SK-N-SH (cell line): ENCODE measurements at regions not wholly inside any gene's neighbourhood (a gene's known extent, or its start where the extent isn't known, plus 50 kb on each side); places are given as distances from the start of the nearest gene placed in this dataset.

ENCODE experiments used
- CTCF ChIA-PET: fragments of 300-600, 350-600 bp; formaldehyde crosslinking; extraction: SDS; loops from one replicate; lab custom pipeline; 2021; lab: Yijun Ruan, JAX
- POLR2A ChIA-PET: fragments of 350-600 bp; sonication (Branson Sonifier 250); formaldehyde crosslinking; extraction: SDS; loops from one replicate; lab custom pipeline; 2020; ENCODE audit warnings: antibody characterized with exemption, inconsistent platforms; lab: Yijun Ruan, JAX
- DNase-seq: peaks from one replicate; pipeline ENCODE4 v3.0.0; 2012
- H2AFZ ChIP-seq: fragments of 200-600 bp; sonication (generic); 2 replicates; pipeline ENCODE4 v1.8.1; 2016; ENCODE audit warnings: antibody characterized with exemption, mild to moderate bottlenecking, low read depth
- H3F3A ChIP-seq: fragments of 200-600 bp; sonication (generic); replicated peaks from 2 replicates; pipeline ENCODE3; 2016; ENCODE audit warnings: antibody characterized with exemption, mild to moderate bottlenecking; ENCODE audit not compliant: insufficient read depth
- H3K27ac ChIP-seq, 2 experiments: fragments of 200-500 bp in 1 of 2; fragments of 200-600 bp in 1 of 2; sonication (Bioruptor generic) in 1 of 2; sonication (generic), shearing (Covaris generic) in 1 of 2; 2 replicates each; pipeline versions ENCODE4 v1.5.1 to v1.6.1; 2014 to 2016; ENCODE audit warnings: low read depth in 2 of 2, inconsistent platforms in 1 of 2, low read length in 1 of 2, mild to moderate bottlenecking in 1 of 2, mixed read lengths in 1 of 2
- H3K27me3 ChIP-seq: fragments of 200-600 bp; sonication (generic), shearing (Covaris generic); 2 replicates; pipeline ENCODE4 v1.6.1; 2016; ENCODE audit warnings: mixed run types; ENCODE audit not compliant: insufficient read depth
- H3K36me3 ChIP-seq, 2 experiments: fragments of 200-500 bp in 1 of 2; fragments of 200-600 bp in 1 of 2; sonication (Bioruptor generic) in 1 of 2; sonication (generic) in 1 of 2; replicated peaks in 1 of 2; 2 replicates each; pipeline versions ENCODE3 to v1.5.1; 2014 to 2016; ENCODE audit warnings: low read length in 1 of 2, mild to moderate bottlenecking in 1 of 2; ENCODE audit not compliant: insufficient read depth in 2 of 2, control insufficient read depth in 1 of 2
- H3K4me1 ChIP-seq, 2 experiments: fragments of 200-500 bp in 1 of 2; fragments of 200-600 bp in 1 of 2; sonication (Bioruptor generic) in 1 of 2; sonication (generic), shearing (Covaris generic) in 1 of 2; 2 replicates each; pipeline versions ENCODE4 v1.5.1 to v1.6.1; 2014 to 2016; ENCODE audit warnings: low read depth in 1 of 2, low read length in 1 of 2, mixed run types in 1 of 2; ENCODE audit not compliant: insufficient read depth in 2 of 2, control insufficient read depth in 1 of 2
- H3K4me2 ChIP-seq: fragments of 200-600 bp; sonication (generic), shearing (Covaris generic); 2 replicates; pipeline ENCODE4 v1.6.1; 2017; ENCODE audit warnings: mixed run types
- H3K4me3 ChIP-seq, 2 experiments: fragments of 200-500 bp in 1 of 2; fragments of 200-600 bp in 1 of 2; sonication (Bioruptor generic) in 1 of 2; sonication (generic), shearing (Covaris generic) in 1 of 2; 2 replicates each; pipeline versions ENCODE4 v1.5.1 to v1.8.1; 2014 to 2016; ENCODE audit warnings: low read depth in 2 of 2, inconsistent platforms in 1 of 2, low read length in 1 of 2, mild to moderate bottlenecking in 1 of 2, mixed read lengths in 1 of 2, moderate library complexity in 1 of 2
- H3K79me2 ChIP-seq: fragments of 200-600 bp; sonication (generic); 2 replicates; pipeline ENCODE4 v1.8.1; 2017; ENCODE audit warnings: mild to moderate bottlenecking; ENCODE audit not compliant: insufficient read depth
- H3K9ac ChIP-seq: fragments of 200-600 bp; sonication (generic); 2 replicates; pipeline ENCODE4 v1.6.1; 2017; ENCODE audit warnings: mixed run types
- H3K9me2 ChIP-seq: fragments of 200-600 bp; sonication (generic); 2 replicates; pipeline ENCODE4 v1.6.1; 2017; ENCODE audit warnings: mixed run types
- H3K9me3 ChIP-seq: fragments of 200-600 bp; sonication (generic); 2 replicates; pipeline ENCODE4 v1.6.1; 2017; ENCODE audit warnings: mixed run types, mild to moderate bottlenecking, moderate library complexity
- H4K20me1 ChIP-seq: fragments of 200-600 bp; sonication (generic); 2 replicates; pipeline ENCODE4 v1.6.1; 2017; ENCODE audit warnings: mild to moderate bottlenecking, mixed run types; ENCODE audit not compliant: insufficient read depth
- ELF1 ChIP-seq: IDR thresholded peaks from 2 replicates; pipeline ENCODE4 v1.4.0; 2012
- EP300 ChIP-seq, 2 experiments: IDR thresholded peaks; 2 replicates each; pipeline versions ENCODE4 v1.4.0 to v1.6.1; 2012; ENCODE audit warnings: borderline replicate concordance in 1 of 2, low read depth in 1 of 2, low read length in 1 of 2
- FOSL2 ChIP-seq: IDR thresholded peaks from 2 replicates; pipeline ENCODE4 v1.4.0; 2012; ENCODE audit warnings: low read depth, mild to moderate bottlenecking, moderate library complexity, borderline replicate concordance
- FOXJ3 ChIP-seq: sonication (generic); formaldehyde crosslinking; IDR thresholded peaks from 2 replicates; pipeline ENCODE4 v1.5.1; 2020; ENCODE audit warnings: mild to moderate bottlenecking, missing genetic modification reagents
- GABPA ChIP-seq: IDR thresholded peaks from 2 replicates; pipeline ENCODE4 v1.4.0; 2012; ENCODE audit warnings: low read depth, mild to moderate bottlenecking
- JUND ChIP-seq: IDR thresholded peaks from 2 replicates; pipeline ENCODE4 v1.4.0; 2012
- RAD21 ChIP-seq: IDR thresholded peaks from 2 replicates; pipeline ENCODE4 v1.6.1; 2012; ENCODE audit warnings: mild to moderate bottlenecking, low read length
- RFX5 ChIP-seq: IDR thresholded peaks from 2 replicates; pipeline ENCODE4 v1.6.1; 2012; ENCODE audit warnings: mild to moderate bottlenecking, improper control_type of control experiment, low read length
- RXRA ChIP-seq: IDR thresholded peaks from 2 replicates; pipeline ENCODE4 v1.4.0; 2012; ENCODE audit warnings: low read depth, mild to moderate bottlenecking, borderline replicate concordance
- SIN3A ChIP-seq: IDR thresholded peaks from 2 replicates; pipeline ENCODE4 v1.6.1; 2012; ENCODE audit warnings: low read depth, mild to moderate bottlenecking, low read length, moderate library complexity, borderline replicate concordance
- SMC3 ChIP-seq: IDR thresholded peaks from 2 replicates; pipeline ENCODE4 v1.6.1; 2012; ENCODE audit warnings: low read depth, low read length, improper control_type of control experiment
- TAF1 ChIP-seq: IDR thresholded peaks from 2 replicates; pipeline ENCODE4 v1.6.1; 2012; ENCODE audit warnings: low read depth, mild to moderate bottlenecking, low read length, moderate library complexity, borderline replicate concordance
- TCF12 ChIP-seq: IDR thresholded peaks from 2 replicates; pipeline ENCODE4 v1.4.0; 2012
- TEAD4 ChIP-seq: IDR thresholded peaks from 2 replicates; pipeline ENCODE4 v1.4.0; 2012; ENCODE audit warnings: mild to moderate bottlenecking, borderline replicate concordance; ENCODE audit not compliant: insufficient read depth
- WGBS: methylation state at CpG from one replicate; pipeline ENCODE4 v1.1.6; 2017; ENCODE audit warnings: low lambda C conversion rate; 5-methylcytosine and 5-hydroxymethylcytosine counted together
- TF ChIP-seq, protein P1 (sequence below): IDR thresholded peaks from 2 replicates; pipeline ENCODE4 v1.4.0; 2012; ENCODE audit warnings: low read depth, borderline replicate concordance
- TF ChIP-seq, protein P2 (sequence below): IDR thresholded peaks from 2 replicates; pipeline ENCODE4 v1.4.0; 2012; ENCODE audit warnings: low read depth
- TF ChIP-seq, protein P3 (sequence below): IDR thresholded peaks from 2 replicates; pipeline ENCODE4 v1.6.1; 2012; ENCODE audit warnings: mild to moderate bottlenecking, low read depth, low read length, moderate library complexity
- TF ChIP-seq, protein P4 (sequence below): fragments of 150-350 bp; IDR thresholded peaks from 2 replicates; pipeline ENCODE4 v1.6.1; 2016; ENCODE audit warnings: mild to moderate bottlenecking, low read depth, low read length

DNA sequence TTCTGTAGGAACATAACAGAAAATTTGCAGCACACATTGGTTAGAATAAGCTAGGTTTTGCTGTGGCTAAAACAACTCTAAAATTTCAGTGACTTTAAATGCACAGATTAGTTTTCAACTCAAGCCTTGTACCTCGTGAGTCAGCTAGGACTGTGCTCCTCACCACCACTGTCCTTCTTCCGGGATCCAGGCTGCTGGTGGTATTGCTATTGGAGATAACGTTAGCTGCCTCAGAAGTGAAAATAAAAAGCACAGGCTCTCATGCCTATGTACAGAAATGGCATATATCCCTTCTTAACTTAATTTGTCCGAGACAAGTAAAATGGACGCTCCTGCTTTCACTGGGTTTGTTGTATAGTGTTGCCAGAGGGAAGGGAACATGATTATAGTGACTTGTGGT, 931.1 kb upstream of the EYS start:
- Histone ChIP-seq H4K20me1 (no peaks in the 10 kb centered on the region), H3K27ac (no peak overlapping the region), H2AFZ (no peak overlapping the region), H3K4me3 (no peak overlapping the region), H3K4me1 (no peaks in the 10 kb centered on the region), H3K9ac (no peak overlapping the region), H3K9me2 (no peaks in the 10 kb centered on the region), H3K9me3 (no peaks in the 10 kb centered on the region; the same call in 1 of the 2 replicates), H3K36me3 (no peaks in the 10 kb centered on the region), H3F3A (no peaks in the 10 kb centered on the region), H3K4me2 (no peak overlapping the region), H3K27me3 (no peaks in the 10 kb centered on the region), H3K79me2 (no peaks in the 10 kb centered on the region)
- ChIA-PET CTCF (no interaction called here), POLR2A (no interaction called here)
- 35% methylated on average over 5 of the region's 5 CpGs for WGBS
- TF ChIP-seq ELF1 = no peak
- no peak for DNase-seq

DNA sequence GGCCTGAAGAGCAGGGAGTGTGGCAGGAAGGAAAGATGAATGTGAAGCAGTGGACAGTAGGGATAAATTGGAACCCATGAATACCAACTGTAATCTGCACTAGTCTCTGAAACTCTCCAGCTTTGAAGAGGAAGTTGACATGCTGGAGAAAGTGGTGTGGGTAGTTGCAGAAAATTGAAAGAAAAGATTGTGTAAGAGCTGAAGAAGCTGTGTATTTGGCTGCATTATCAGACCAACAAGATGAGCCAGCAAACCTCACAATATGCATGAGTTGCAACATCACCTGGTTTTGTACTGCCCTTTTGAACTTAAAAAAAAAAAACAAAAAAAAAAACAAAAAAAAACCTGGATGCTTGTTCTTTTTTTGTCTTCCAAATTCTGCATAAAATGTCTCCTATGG, 921.9 kb upstream of the EYS start:
- Histone ChIP-seq H3K27me3 (no peaks in the 10 kb centered on the region), H3K27ac (no peak overlapping the region), H3K9ac (no peak overlapping the region), H3K79me2 (no peaks in the 10 kb centered on the region), H4K20me1 (no peaks in the 10 kb centered on the region), H3K9me2 (0 out of 2 replicates have a peak, but pooled peaks cover 3% of the 10 kb centered on the region), H3K36me3 (no peaks in the 10 kb centered on the region), H3K4me2 (no peak overlapping the region), H2AFZ (no peak overlapping the region), H3F3A (no peaks in the 10 kb centered on the region), H3K4me3 (no peak overlapping the region), H3K9me3 (no peaks in the 10 kb centered on the region), H3K4me1 (no peaks in the 10 kb centered on the region)
- POLR2A ChIA-PET = no interaction called here
- TF ChIP-seq EP300 (IDR thresholded peaks at IDR 0.05; ENCODE audit: borderline replicate concordance in 1 of 2, low read depth in 1 of 2, low read length in 1 of 2) (no peak), ELF1 (no peak), RAD21 (no peak), TAF1 (no peak), SMC3 (no peak), TCF12 (no peak), TEAD4 (no peak), FOXJ3 (CRISPR knock-in tag) (no peak), FOSL2 (no peak), RXRA (no peak), RFX5 (no peak), GABPA (no peak), JUND (no peak), SIN3A (no peak)
- TF ChIP-seq, protein P1, sequence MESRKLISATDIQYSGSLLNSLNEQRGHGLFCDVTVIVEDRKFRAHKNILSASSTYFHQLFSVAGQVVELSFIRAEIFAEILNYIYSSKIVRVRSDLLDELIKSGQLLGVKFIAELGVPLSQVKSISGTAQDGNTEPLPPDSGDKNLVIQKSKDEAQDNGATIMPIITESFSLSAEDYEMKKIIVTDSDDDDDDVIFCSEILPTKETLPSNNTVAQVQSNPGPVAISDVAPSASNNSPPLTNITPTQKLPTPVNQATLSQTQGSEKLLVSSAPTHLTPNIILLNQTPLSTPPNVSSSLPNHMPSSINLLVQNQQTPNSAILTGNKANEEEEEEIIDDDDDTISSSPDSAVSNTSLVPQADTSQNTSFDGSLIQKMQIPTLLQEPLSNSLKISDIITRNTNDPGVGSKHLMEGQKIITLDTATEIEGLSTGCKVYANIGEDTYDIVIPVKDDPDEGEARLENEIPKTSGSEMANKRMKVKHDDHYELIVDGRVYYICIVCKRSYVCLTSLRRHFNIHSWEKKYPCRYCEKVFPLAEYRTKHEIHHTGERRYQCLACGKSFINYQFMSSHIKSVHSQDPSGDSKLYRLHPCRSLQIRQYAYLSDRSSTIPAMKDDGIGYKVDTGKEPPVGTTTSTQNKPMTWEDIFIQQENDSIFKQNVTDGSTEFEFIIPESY = no peak
- TF ChIP-seq, protein P2, sequence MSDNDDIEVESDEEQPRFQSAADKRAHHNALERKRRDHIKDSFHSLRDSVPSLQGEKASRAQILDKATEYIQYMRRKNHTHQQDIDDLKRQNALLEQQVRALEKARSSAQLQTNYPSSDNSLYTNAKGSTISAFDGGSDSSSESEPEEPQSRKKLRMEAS = no peak
- TF ChIP-seq, protein P3, sequence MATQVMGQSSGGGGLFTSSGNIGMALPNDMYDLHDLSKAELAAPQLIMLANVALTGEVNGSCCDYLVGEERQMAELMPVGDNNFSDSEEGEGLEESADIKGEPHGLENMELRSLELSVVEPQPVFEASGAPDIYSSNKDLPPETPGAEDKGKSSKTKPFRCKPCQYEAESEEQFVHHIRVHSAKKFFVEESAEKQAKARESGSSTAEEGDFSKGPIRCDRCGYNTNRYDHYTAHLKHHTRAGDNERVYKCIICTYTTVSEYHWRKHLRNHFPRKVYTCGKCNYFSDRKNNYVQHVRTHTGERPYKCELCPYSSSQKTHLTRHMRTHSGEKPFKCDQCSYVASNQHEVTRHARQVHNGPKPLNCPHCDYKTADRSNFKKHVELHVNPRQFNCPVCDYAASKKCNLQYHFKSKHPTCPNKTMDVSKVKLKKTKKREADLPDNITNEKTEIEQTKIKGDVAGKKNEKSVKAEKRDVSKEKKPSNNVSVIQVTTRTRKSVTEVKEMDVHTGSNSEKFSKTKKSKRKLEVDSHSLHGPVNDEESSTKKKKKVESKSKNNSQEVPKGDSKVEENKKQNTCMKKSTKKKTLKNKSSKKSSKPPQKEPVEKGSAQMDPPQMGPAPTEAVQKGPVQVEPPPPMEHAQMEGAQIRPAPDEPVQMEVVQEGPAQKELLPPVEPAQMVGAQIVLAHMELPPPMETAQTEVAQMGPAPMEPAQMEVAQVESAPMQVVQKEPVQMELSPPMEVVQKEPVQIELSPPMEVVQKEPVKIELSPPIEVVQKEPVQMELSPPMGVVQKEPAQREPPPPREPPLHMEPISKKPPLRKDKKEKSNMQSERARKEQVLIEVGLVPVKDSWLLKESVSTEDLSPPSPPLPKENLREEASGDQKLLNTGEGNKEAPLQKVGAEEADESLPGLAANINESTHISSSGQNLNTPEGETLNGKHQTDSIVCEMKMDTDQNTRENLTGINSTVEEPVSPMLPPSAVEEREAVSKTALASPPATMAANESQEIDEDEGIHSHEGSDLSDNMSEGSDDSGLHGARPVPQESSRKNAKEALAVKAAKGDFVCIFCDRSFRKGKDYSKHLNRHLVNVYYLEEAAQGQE = no peak
- TF ChIP-seq, protein P4, sequence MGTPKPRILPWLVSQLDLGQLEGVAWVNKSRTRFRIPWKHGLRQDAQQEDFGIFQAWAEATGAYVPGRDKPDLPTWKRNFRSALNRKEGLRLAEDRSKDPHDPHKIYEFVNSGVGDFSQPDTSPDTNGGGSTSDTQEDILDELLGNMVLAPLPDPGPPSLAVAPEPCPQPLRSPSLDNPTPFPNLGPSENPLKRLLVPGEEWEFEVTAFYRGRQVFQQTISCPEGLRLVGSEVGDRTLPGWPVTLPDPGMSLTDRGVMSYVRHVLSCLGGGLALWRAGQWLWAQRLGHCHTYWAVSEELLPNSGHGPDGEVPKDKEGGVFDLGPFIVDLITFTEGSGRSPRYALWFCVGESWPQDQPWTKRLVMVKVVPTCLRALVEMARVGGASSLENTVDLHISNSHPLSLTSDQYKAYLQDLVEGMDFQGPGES = no peak
- DNase-seq = no peak
- CTCF ChIA-PET = no interaction called here
